Neural cell (in vitro differentiated cells): ENCODE measurements at regions not wholly inside any gene's neighbourhood (a gene's known extent, or its start where the extent isn't known, plus 50 kb on each side); places are given as distances from the start of the nearest gene placed in this dataset.

Experiments used
- H2AFZ ChIP-seq: fragments of 200-600, 300-800 bp; sonication (generic), shearing (Covaris generic); 2 replicates; pipeline ENCODE4 v1.6.0; 2014; ENCODE audit warnings: low read depth, mild to moderate bottlenecking, antibody characterized with exemption, low read length, moderate library complexity
- H3F3A ChIP-seq: fragments of 200-600 bp; shearing (Covaris generic); 2 replicates; pipeline ENCODE4 v1.6.1; 2016; ENCODE audit warnings: mild to moderate bottlenecking, moderate library complexity, mixed read lengths, antibody characterized with exemption, low read length; ENCODE audit not compliant: insufficient read depth, poor library complexity, severe bottlenecking
- H3K27ac ChIP-seq: fragments of 200-600, 300-800 bp; sonication (generic), shearing (Covaris generic); 2 replicates; pipeline ENCODE4 v1.5.1; 2014; ENCODE audit warnings: mild to moderate bottlenecking, low read length, moderate library complexity
- H3K27me3 ChIP-seq: fragments of 300-800, 200-600 bp; sonication (generic), shearing (Covaris generic); 2 replicates; pipeline ENCODE4 v1.6.0; 2014; ENCODE audit warnings: mild to moderate bottlenecking, low read depth, low read length, moderate library complexity; ENCODE audit not compliant: insufficient read depth
- H3K36me3 ChIP-seq: fragments of 300-800, 200-600 bp; sonication (generic), shearing (Covaris generic); 2 replicates; pipeline ENCODE4 v1.5.1; 2014; ENCODE audit warnings: mild to moderate bottlenecking, antibody characterized with exemption, low read length, moderate library complexity; ENCODE audit not compliant: insufficient read depth
- H3K4me2 ChIP-seq: fragments of 300-800, 200-600 bp; sonication (generic), shearing (Covaris generic); 2 replicates; pipeline ENCODE4 v1.6.0; 2014; ENCODE audit warnings: mild to moderate bottlenecking, low read length
- H3K4me3 ChIP-seq: fragments of 300-800, 200-600 bp; sonication (generic), shearing (Covaris generic); 2 replicates; pipeline ENCODE4 v1.5.1; 2014; ENCODE audit warnings: mild to moderate bottlenecking, low read length, moderate library complexity
- H3K79me2 ChIP-seq: fragments of 200-600 bp; shearing (Covaris generic); replicated peaks from 2 replicates; pipeline ENCODE4 v1.6.0; 2014; ENCODE audit warnings: mild to moderate bottlenecking, low read length, moderate library complexity; ENCODE audit not compliant: insufficient read depth
- H3K9ac ChIP-seq: fragments of 300-800, 200-600 bp; sonication (generic), shearing (Covaris generic); 2 replicates; pipeline ENCODE4 v1.6.1; 2016; ENCODE audit warnings: mild to moderate bottlenecking, low read length, mixed read lengths
- H3K9me2 ChIP-seq: fragments of 200-600 bp; shearing (Covaris generic); 2 replicates; pipeline ENCODE4 v1.6.1; 2016; ENCODE audit warnings: mild to moderate bottlenecking, low read length, mixed read lengths; ENCODE audit not compliant: insufficient read depth
- H3K9me3 ChIP-seq: fragments of 200-600, 300-800 bp; sonication (generic), shearing (Covaris generic); 2 replicates; pipeline ENCODE4 v1.6.1; 2016; ENCODE audit warnings: mild to moderate bottlenecking, mixed run types, low read length, moderate library complexity, mixed read lengths
- H4K20me1 ChIP-seq: fragments of 200-600 bp; shearing (Covaris generic); 2 replicates; pipeline ENCODE4 v1.6.1; 2016; ENCODE audit warnings: mild to moderate bottlenecking, mixed run types; ENCODE audit not compliant: insufficient read depth
- CTCF ChIP-seq: fragments of 450-650 bp; IDR thresholded peaks from 2 replicates; pipeline ENCODE4 v1.5.1; 2014; ENCODE audit warnings: antibody characterized with exemption, mild to moderate bottlenecking, moderate library complexity; ENCODE audit not compliant: poor library complexity, severe bottlenecking
- EP300 ChIP-seq: fragments of 450-650 bp; conservative IDR thresholded peaks from 2 replicates; pipeline ENCODE4 v1.6.1; 2014; ENCODE audit warnings: antibody characterized with exemption, mild to moderate bottlenecking, moderate library complexity; ENCODE audit not compliant: poor library complexity, severe bottlenecking
- EZH2 ChIP-seq: fragments of 200-600, 300-800 bp; shearing (Covaris generic), sonication (generic); IDR thresholded peaks from 2 replicates; pipeline ENCODE4 v1.6.1; 2014; ENCODE audit warnings: antibody characterized with exemption, low read length, borderline replicate concordance, mild to moderate bottlenecking; ENCODE audit not compliant: insufficient read depth, poor library complexity, severe bottlenecking
- MXI1 ChIP-seq: fragments of 450-650 bp; conservative IDR thresholded peaks from 2 replicates; pipeline ENCODE4 v1.6.1; 2014; ENCODE audit warnings: antibody characterized with exemption, mild to moderate bottlenecking; ENCODE audit not compliant: poor library complexity, severe bottlenecking
- POLR2AphosphoS5 ChIP-seq: IDR thresholded peaks from 2 replicates; pipeline ENCODE4 v1.6.1; 2012
- RAD21 ChIP-seq: fragments of 450-650 bp; conservative IDR thresholded peaks from 2 replicates; pipeline ENCODE4 v1.6.1; 2014; ENCODE audit warnings: antibody characterized with exemption, mild to moderate bottlenecking, moderate library complexity
- REST ChIP-seq: IDR thresholded peaks from 2 replicates; pipeline ENCODE4 v1.6.1; 2012; ENCODE audit warnings: borderline replicate concordance
- SMC3 ChIP-seq: fragments of 450-650 bp; conservative IDR thresholded peaks from 2 replicates; pipeline ENCODE4 v1.6.1; 2014; ENCODE audit warnings: antibody characterized with exemption, mild to moderate bottlenecking, moderate library complexity; ENCODE audit not compliant: poor library complexity
- TAF1 ChIP-seq: IDR thresholded peaks from 2 replicates; pipeline ENCODE4 v1.6.1; 2012; ENCODE audit warnings: low read depth

GRCh38 chr9:20048437-20048836 lies 259.6 kb upstream of the SLC24A2 start:
- H3F3A ChIP-seq = no peaks in the 10 kb centered on the region
- H3K79me2 ChIP-seq = no peaks in the 10 kb centered on the region
- no peaks in the 10 kb centered on the region for H3K9me3 ChIP-seq
- H3K9me2 ChIP-seq = no peaks in the 10 kb centered on the region
- H4K20me1 ChIP-seq = no peaks in the 10 kb centered on the region
- H3K27me3 ChIP-seq = no peaks in the 10 kb centered on the region
- H2AFZ ChIP-seq = no peak overlapping the region
- no peak overlapping the region for H3K27ac ChIP-seq
- H3K36me3 ChIP-seq = no peaks in the 10 kb centered on the region
- H3K4me2 ChIP-seq = no peak overlapping the region
- TF ChIP-seq POLR2AphosphoS5 (no peak), RAD21 (no peak), MXI1 (no peak), EZH2 (no peak), REST (no peak), EP300 (no peak), TAF1 (no peak), CTCF (no peak), SMC3 (no peak)
- no peak overlapping the region for H3K4me3 ChIP-seq
- H3K9ac ChIP-seq = no peak overlapping the region

DNA sequence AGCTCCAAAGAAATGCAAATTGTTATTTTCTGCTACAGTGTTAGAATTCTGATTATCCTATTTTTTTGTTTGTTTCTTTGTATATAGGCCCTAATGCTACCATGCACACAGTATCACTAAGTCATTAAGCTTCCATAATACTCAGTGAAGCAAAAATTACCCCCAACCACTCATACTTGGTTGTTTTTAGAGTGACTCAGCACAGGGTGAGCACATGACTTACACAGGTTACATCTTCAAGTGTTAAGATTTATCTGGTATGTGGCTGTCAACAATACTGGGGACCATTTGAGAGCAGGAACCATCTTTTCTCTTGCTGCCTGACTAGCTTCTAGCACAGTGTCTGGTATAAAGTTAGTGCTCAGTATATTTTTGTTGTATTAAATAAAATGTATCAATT lies 255.8 kb upstream of the SLC24A2 start:
- Histone ChIP-seq H3K36me3 (no peaks in the 10 kb centered on the region), H3K4me2 (no peak overlapping the region), H2AFZ (no peak overlapping the region), H3K9ac (no peak overlapping the region), H3K27ac (no peak overlapping the region), H3K79me2 (no peaks in the 10 kb centered on the region), H3K4me3 (no peak overlapping the region), H3K9me2 (no peaks in the 10 kb centered on the region), H4K20me1 (no peaks in the 10 kb centered on the region), H3F3A (no peaks in the 10 kb centered on the region), H3K9me3 (no peaks in the 10 kb centered on the region), H3K27me3 (no peaks in the 10 kb centered on the region)
- no peak for TF ChIP-seq RAD21
- no peak for TF ChIP-seq EZH2
- TF ChIP-seq REST = no peak
- TF ChIP-seq SMC3 = no peak
- TF ChIP-seq CTCF = no peak
- TF ChIP-seq MXI1 = no peak
- no peak for TF ChIP-seq EP300
- TF ChIP-seq POLR2AphosphoS5 = no peak
- no peak for TF ChIP-seq TAF1
